ENCODE measurements at regions not wholly inside any gene's neighbourhood (a gene's known extent, or its start where the extent isn't known, plus 50 kb on each side); places are given as distances from the start of the nearest gene placed in this dataset.

GRCh38 chr10:53236941-53237340 is 464.4 kb upstream of the MBL2 start:
- Mint-ChIP-seq H3K4me1 (peaks cover 15% of the 10 kb centered on the region), H3K36me3 (ENCODE audit: low read depth) (no peaks in the 10 kb centered on the region), H3K27me3 (ENCODE audit: low read depth) (no peaks in the 10 kb centered on the region), H3K9me3 (no peaks in the 10 kb centered on the region), H3K27ac (no peak overlapping the region), H3K4me3 (no peak overlapping the region)
- TF ChIP-seq CTCF (IDR thresholded peaks at IDR 0.05; ENCODE audit: unreplicated experiment in 3 of 3): no peak

- Mint-ChIP-seq H3K4me3 (no peak overlapping the region), H3K27me3 (ENCODE audit: low read depth) (no peaks in the 10 kb centered on the region), H3K27ac (peak overlapping the region in 1 of 3 experiments; percentile 26), H3K36me3 (ENCODE audit: low read depth) (no peaks in the 10 kb centered on the region), H3K9me3 (peaks cover 5% of the 10 kb centered on the region), H3K4me1 (peaks cover 15% of the 10 kb centered on the region)
- TF ChIP-seq CTCF (IDR thresholded peaks at IDR 0.05; ENCODE audit: unreplicated experiment in 3 of 3): no peak
Measured at GRCh38 chr10:53233749-53234148, 461.2 kb upstream of the MBL2 start.

GRCh38 chr10:53230651-53231050 is 458.1 kb upstream of the MBL2 start:
- H3K9me3 Mint-ChIP-seq: peaks cover 17% of the 10 kb centered on the region
- no peak overlapping the region for H3K4me3 Mint-ChIP-seq
- H3K4me1 Mint-ChIP-seq: peaks cover 15% of the 10 kb centered on the region
- no peaks in the 10 kb centered on the region for H3K27me3 Mint-ChIP-seq (ENCODE audit: low read depth)
- no peaks in the 10 kb centered on the region for H3K36me3 Mint-ChIP-seq (ENCODE audit: low read depth)
- no peak for TF ChIP-seq CTCF (IDR thresholded peaks at IDR 0.05; ENCODE audit: unreplicated experiment in 3 of 3)
- no peak overlapping the region for H3K27ac Mint-ChIP-seq

GRCh38 chr10:53223851-53224250 is 451.3 kb upstream of the MBL2 start:
- peak overlapping the region in 1 of 3 experiments; percentile 17 for H3K4me3 Mint-ChIP-seq
- peaks cover 11% of the 10 kb centered on the region for H3K27me3 Mint-ChIP-seq (ENCODE audit: low read depth)

GRCh38 chr10:53222806-53223205 is 450.2 kb upstream of the MBL2 start:
- no peak for TF ChIP-seq CTCF (IDR thresholded peaks at IDR 0.05; ENCODE audit: unreplicated experiment in 3 of 3)
- no peak overlapping the region for H3K27ac Mint-ChIP-seq
- H3K4me1 Mint-ChIP-seq: peaks cover 16% of the 10 kb centered on the region
- H3K9me3 Mint-ChIP-seq: peaks cover 5% of the 10 kb centered on the region
- no peak overlapping the region for H3K4me3 Mint-ChIP-seq
- H3K36me3 Mint-ChIP-seq (ENCODE audit: low read depth): no peaks in the 10 kb centered on the region
- peaks cover 11% of the 10 kb centered on the region for H3K27me3 Mint-ChIP-seq (ENCODE audit: low read depth)

More at GRCh38 chr10:53223851-53224250, 451.3 kb upstream of the MBL2 start:
- TF ChIP-seq CTCF (IDR thresholded peaks at IDR 0.05; ENCODE audit: unreplicated experiment in 3 of 3): no peak
- H3K9me3 Mint-ChIP-seq: peaks cover 12% of the 10 kb centered on the region
- H3K4me1 Mint-ChIP-seq: peaks cover 15% of the 10 kb centered on the region
- peak overlapping the region; percentile 58 to 89 (median 86) for H3K27ac Mint-ChIP-seq
- no peaks in the 10 kb centered on the region for H3K36me3 Mint-ChIP-seq (ENCODE audit: low read depth)

- Mint-ChIP-seq H3K27ac (no peak overlapping the region), H3K36me3 (ENCODE audit: low read depth) (no peaks in the 10 kb centered on the region), H3K27me3 (ENCODE audit: low read depth) (peaks cover 4% of the 10 kb centered on the region), H3K9me3 (peaks cover 9% of the 10 kb centered on the region), H3K4me3 (no peak overlapping the region), H3K4me1 (no peaks in the 10 kb centered on the region)
- TF ChIP-seq CTCF (IDR thresholded peaks at IDR 0.05; ENCODE audit: unreplicated experiment in 3 of 3): peak; percentile 63 to 82 (median 67)
Measured at GRCh38 chr10:53209944-53210611, 437.5 kb upstream of the MBL2 start.
